NCI-H69 (cell line): ENCODE measurements at regions not wholly inside any gene's neighbourhood (a gene's known extent, or its start where the extent isn't known, plus 50 kb on each side); places are given as distances from the start of the nearest gene placed in this dataset.
A peak's percentile ranks its signal among the peaks of the same experiment; 100 is the strongest.

ENCODE experiments used
- DNase-seq: peaks from one replicate; lab custom pipeline; 2025; lab: John Stamatoyannopoulos, UW

DNA sequence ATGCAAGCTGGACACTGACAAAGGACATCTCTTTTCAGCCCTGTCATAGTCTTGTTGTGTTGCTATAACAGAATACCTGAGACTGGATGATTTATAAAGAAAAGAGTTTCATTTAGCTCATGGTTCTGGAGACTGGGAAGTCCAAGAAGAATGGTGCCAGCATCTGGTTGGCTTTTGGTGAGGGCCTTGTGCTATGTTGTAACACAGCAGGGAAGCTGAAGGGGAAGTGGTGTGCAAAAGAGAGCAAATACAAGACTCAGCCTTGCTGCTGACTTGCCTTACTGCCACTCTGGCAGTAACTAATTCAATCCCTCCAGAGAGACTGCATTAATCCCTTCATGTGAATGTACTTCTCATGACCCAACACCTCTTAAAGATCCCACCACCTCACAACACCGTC, 356.3 kb upstream of the PROK2 start:
- peak; percentile 26 for DNase-seq

DNA sequence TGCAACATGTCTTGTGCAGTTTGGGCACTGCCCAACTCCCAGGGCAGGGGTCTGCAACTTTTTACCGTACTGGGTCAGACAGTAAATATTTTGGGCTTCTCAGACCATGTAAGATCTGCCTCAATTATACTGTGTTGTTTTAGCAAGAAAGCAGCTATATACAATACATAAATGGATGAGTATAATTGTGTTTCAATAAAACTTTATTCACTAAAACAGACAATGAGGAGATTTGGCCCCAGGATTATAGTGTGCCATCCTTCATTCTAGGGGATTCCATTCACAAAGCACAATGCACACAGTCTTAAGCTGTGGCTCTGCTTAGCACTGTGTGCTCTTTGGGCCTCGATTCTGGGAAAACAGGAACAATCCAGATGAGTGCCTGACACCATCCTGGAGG, 354.4 kb upstream of the PROK2 start:
- no peak for DNase-seq

DNA sequence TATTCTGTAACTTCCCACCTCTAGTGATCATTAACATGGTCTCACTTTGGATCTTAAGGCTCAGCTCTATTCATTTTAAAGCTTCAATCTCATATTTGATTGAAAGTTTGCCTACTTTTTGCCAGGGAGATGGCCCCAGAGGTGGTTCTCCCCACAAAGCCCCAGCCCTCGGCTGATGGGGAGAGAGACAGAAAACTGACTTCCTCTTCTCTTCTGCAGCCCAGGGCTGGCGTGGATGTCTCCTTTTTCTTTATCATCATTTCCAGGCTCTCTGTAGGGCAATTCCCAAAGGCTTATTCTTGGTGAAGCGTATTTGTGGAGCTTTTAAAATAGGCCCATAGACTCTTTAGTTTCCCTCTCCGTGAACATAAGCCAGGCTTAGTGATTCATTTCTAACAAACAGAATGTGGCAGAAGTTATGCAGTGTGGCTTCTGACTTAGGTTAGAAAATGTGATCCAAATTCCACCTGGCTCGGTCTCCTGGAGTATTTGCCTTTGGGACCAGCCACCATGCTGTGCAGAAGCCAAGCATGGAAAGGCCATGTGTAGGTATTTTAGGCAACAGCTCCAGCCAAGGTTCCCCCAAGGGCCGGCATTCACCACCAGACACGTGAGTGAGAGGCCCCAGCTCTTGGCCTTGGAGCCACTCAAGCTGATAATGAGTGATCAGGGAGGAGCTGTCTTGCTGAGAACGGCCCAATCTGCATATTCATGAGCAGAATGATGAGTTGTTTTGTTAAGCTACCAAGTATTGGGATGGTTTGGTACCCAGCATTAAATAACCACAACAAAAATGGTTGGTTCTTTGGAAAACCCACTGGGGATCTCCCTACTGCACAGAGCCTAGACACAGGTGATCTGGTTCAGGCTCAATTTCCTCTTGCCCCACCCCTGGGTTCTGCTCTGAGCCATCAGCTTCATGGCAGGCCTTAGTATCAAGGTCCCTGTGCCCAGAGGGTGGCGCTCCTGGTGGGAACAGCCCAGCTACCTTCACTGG, 353.2 kb upstream of the PROK2 start:
- no peak for DNase-seq

DNA sequence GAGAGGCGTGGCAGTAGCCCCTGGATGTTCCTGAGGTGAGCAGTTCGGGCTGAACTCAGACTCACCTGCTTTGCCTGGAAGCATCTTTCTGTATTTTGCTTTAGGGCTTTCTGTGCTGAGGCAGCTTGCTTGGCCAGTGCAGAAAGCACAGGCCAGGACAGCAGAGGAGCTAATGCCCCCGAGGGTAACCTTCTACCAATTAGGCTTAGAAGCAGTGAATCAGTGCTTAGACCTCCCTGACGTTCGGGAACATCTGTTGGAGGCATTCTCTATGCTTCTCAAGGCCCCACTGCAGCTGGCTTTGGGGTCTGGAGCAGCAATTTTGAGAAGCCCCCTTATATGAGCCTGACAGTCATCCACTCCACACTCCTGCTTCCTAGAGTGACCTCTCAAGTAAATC, 350.7 kb upstream of the PROK2 start:
- DNase-seq: no peak

DNA sequence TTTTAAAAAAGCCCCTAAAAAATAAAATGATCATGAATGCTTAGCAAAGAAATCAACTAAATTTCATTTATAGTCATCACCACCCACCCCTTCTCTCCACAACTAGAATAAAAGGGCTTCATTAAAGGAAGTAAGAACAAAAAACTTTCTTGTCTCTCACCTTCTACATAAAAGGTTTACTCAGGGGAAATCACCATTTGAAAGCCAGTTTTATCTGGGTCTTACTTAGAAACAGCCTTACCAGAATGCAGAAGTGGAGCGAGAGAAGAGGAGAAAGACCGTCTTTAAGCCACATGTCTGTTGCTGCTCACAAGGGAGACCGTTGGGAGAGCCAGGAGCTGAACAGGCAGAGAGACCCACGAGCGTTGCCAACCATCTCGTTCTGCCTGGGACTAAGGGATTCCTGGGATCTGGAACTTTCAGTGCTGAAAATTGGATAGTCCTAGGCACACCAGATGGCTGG, 350.1 kb upstream of the PROK2 start:
- DNase-seq: no peak

DNA sequence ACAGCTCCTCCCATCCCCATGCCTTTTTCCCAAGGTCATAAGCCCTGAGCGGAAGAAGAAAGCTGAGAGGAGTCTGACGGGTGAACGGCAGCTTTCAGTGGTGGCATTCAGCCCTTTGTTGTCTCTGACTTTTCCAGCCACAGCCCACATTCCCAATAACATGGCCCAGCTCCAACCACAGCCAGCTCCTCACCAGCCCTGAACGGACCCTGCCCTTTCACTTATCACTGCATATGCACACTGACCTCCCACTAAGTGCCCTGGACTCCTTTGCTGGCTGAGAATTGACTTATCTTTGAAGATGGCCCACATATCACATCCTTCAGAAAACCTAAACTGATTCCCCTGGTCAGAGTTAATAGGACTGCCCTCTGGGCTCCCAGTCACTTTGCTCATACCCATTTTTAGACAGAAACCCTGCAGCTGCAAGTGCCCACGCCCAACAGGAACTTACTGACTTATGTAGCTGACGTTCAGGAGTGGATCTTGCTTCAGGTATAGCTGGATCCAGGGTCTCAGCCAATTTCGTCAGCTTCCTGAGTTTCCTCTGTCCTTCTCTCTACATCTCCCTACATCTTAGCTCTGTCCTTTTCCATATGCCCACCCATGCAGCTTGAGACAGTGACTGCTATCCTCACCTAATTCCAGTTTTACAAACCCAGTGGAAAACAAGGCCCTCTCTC, 348.5 kb upstream of the PROK2 start:
- DNase-seq: no peak

DNA sequence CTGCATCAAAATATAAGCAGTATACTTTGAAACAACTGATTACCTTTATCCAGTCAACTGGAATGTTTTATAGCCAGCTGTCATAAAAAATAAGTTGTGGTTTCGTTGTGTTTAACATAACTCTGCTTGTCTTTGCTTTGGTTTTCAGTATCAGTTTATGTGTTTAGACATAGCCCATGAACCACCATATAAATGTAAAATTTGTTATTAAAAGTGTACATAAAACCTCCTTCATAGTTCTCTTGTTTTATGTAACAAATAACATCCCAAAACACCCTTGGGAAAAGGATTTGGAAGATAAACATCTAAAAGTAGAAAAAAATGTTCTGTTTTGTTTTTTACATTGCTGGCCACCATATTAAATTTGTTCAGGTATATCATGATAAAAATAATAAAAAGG, 347.0 kb upstream of the PROK2 start:
- no peak for DNase-seq

DNA sequence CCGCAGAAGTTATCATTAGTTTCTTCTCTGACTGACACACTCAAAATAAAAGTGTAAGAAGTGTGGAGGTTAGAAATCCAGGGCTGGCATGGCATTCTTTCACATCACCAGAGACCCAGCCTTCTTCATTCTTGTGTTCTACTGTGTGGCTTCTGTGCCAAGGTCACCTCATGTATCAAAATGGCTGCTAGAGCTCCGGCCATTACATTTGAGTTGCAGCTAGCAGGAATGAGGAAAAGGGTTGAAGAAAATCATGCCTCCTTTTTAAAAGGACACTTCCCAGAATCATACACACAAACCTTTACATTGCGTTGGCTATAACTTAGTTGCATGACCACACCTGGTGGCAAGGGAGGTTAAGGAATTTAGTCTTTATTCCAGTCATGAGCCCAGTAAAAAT, 345.6 kb upstream of the PROK2 start:
- no peak for DNase-seq

DNA sequence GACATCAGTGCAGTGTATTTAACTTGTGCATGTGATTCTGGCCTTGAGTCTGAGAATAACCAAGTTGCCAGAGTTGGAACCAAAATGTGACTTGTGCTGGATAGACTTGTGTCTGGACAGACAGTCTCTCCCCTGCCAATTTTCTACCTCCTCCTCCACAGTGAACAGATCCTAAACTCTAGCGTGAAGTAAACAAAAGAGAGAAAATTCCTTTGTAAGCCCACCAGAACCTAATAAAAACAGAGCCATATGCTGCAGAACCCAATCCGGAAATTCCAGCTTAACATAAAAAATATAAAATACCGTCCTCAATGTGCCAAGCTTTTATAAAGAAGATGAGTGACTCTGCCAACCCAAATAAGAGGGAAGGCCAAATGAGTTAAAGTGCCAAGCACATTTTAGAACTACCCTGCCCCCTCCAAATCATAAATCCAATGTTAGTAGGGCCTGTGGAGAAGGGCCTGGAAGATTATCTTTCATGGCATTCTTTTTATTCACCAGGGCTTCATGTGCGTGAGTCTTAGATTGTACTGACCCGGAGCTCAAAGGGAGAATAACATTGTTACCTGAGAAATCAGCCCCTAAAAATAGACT, 344.6 kb upstream of the PROK2 start:
- DNase-seq: no peak

DNA sequence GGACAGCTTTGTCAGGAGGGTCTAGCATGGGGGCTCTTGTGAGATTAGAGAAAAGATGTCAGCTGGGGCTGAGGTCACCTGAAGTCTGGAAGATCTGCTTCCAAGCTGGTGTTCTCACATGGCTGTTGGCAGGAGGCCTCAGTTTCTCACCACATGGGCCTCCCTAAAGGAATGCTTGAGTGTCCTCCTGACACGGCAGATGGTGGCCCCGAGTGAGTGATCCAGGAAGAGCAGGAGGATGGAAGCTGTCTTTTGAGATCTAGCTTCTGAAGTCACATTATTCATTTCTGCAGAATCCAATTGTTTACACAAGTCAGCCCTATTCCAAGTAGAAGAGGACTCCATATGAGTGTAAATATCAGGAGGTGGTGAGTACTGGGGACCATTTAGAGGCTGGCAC, 344.0 kb upstream of the PROK2 start:
- no peak for DNase-seq

DNA sequence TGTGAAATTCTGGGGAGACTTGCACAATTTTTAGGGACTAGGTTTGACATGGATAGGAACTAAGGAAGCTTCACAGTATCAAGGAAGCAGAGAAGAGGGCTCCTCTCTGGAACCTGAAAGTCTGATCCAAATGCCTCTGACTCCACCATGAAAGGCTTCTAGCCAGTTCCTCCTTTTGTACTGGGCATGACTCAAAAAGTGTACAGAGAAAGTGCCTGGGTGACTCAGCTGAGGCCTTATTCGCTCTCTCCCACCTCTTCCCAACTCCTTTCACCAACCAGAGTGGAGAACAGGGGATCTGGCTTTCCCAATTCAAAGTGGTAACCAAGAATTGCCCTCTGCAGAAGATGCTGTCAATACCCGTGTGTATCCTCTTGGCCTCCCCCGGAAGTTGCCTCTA, 342.9 kb upstream of the PROK2 start:
- no peak for DNase-seq

DNA sequence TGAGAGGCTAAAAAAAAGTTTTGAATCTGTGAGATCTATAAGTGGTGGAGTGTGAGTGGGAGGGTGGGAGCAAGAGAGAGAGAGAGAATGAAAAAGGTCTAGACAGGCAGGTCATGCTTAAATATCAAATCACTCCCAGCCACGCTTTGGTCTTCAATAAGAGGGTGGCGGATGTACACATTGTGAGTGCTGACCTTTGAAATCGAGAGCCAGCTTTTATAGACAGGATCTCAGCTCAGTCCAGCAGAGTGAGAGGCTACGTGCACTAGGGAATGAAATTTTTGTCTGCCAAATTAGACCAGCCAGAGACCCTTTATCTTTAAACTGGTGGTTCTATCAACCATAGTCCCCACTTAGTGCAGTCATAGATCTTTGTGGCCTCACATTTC, 342.3 kb upstream of the PROK2 start:
- no peak for DNase-seq

DNA sequence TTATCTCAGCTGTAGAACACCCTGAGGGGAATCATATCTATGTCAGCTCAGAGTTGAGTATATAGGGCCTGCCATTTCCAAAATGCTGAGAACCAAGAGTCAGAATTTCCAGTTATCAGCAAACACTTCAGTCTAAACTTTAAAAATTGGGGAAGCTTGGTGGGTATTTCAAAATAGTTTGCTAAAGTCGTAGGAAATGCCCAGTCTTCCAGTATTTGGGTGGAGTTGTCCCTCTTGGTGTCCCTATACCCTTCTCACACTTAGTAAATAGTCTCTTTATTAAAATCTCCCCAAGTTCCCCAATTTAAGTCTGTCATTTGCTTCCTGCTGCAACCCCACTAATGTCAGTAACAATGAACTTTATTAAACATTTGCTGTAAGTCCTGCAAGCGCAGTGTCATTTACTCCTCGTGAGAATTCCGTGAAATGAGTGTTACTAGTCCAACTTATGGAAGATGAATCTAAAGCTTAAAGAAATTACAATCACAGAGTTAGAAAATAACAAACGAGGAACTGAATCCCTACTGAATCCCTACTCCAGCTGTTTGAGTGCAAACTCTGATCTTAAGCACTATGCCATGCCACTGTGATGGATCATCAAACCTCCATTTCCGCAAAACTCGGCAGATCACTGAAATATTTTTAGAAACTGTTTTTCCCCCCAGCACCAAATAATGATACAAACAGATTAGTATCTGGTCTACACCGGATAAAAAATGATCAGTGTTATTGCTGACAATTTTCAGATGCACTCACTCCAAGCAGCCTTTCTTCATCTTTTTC, 341.7 kb upstream of the PROK2 start:
- DNase-seq: no peak

DNA sequence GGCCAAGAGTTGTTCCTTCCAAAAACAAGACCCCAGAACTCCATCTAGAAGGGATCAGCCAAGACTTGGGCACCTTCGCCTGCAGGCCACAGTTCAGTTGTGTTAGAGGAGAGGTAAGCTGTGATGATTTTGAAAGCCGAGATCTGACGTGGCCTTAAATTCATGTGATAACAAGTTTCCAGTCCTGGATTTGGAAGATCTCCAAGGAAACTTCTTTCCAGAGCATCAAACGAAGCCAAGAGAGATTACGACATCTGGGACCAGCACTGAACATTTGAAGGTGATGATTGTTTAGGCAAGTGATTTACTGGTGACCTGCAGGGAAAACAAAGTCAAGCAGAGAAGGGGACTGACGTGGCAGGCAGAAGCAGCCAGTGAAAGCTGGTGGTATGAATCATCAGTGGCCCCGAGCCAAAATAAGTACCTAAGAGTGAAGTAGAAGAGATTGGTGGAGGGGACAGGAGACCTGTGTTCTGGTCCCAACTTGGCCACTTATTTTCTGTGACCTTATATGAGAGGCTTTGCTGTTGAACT, 339.0 kb upstream of the PROK2 start:
- peak; percentile 83 for DNase-seq

DNA sequence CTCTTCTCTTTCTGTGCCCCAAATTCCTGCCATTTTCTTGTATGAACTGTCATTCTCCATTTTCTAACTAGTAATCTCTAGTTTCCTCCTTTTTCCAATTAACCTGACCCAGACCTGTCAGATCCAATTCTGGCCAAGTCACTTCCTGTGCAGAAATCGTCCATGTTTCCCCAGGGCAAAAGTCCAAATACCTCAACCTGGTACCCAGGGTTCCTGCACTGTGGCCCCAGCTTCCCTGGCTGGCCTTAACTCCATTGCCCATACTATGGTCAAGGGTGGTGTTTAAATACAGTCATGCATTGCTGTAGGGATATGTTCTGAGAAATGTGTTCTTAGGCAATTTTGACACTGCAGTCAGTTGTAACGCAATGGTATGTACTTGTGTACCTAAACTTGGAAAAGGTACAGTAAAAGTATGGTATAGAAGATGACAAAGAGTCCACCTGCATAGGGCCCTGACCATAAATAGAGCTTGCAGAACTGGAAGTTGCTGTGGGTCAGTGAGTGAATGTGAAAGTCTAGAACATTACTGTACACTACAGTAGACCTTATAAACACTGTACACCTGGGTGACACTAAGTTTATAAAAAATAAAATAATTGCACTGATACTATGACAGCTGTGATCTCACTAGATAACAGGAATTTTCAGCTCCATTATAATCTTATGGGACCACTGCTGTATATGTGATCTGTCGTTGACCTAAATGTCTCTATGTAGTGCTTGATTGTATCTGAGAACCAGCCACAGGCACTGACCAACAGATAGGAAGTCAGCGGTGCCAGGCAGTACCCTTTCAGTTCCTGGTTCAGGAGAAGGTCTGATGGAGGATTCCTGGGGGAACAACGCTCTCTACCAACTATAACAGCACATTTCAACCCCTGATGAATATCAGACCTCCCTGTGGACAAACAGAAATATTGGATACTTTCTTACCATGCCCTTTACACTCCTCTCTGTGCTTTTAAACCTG, 336.1 kb upstream of the PROK2 start:
- no peak for DNase-seq

DNA sequence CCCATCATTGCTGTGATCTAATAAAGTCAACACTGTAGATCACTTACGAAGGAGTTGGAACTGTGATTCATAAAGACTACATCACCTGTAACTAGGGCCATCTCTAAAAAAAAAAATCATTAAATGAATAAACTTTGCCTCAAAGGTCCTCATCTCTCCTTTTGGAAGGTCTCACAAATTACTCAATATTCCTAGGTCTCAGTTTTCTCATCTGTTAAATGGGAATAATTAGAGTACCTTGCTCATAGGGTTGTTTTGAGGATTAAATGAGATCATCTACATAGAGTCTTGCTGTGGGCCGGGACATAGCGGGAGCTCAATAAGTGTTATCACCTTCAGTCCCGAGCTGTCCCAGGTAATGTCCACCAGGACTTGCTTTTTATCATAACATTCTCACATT, 335.1 kb upstream of the PROK2 start:
- no peak for DNase-seq

DNA sequence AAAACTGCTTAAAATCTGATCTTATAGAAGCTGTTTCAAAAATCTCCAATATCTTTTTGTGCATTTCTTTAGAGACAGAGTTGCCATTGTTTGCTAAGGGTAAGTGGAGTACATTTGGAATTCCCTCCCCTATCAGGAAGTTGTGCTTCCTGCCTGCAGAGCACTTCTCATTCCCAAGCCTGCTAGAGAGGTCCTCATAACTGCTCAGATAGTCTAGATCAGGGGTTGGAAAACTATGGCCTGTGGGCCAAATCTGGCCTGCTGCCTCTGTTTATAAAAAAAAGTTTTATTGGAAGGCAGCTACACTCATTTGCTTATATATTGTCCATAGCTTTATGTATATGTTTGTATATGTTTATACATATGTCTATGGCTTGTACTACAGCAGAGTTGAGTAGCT, 333.7 kb upstream of the PROK2 start:
- DNase-seq: no peak

DNA sequence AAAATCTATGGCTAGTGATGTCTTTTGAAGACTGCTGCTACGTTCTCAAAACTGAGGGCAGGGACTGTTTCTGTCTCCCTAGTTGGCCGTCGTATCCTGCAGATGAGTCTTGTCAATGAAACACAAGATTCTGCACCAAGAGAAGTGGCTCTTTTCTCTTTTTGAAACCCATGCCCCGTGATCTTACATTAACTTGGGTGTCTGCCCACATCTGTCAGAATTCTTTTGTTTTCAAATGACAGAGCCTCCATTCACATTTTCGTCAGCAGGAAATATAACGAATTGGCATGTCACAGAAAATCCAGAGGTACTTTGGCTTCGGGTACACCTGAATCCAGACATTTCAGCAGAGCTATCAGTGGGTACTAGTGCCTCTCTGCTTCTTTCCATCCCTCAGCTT, 331.3 kb upstream of the PROK2 start:
- no peak for DNase-seq

DNA sequence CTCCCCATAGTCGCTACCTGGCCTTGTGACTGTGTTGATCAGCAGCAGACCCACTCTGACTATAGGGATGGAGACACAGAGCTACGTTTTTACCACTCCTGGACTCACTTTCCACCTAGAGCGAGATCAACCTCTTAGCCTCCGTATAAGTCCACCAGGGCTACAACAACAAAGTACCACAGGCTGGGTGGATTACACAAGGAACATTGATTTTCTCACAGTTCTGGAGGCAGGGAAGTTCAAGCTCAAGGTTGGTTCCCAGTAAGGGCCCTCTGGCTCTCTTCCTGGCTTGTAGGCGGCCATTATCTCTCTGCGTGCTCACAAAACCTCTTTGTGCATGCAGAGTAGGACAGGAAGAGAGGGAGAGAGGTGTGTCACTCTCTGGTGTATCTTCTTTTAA, 330.4 kb upstream of the PROK2 start:
- DNase-seq: no peak

DNA sequence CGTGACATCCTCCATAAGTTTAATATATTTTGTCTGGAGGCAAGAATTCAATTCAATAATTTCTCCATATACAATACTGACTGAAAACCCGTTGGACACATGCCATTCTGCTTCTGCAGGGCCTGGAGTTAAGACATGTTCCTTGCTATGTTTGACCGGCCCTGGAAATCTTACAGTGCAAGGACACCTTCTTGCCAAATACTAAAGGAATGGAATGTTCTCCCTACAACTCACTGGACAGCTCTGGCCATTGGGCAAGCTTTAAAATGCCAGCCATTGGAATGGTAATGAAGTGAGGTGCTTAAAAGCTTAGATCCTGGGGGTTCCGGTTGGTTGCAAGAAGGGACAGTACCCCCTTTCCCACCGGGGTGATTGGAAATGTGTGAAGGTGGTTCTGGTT, 329.8 kb upstream of the PROK2 start:
- no peak for DNase-seq

DNA sequence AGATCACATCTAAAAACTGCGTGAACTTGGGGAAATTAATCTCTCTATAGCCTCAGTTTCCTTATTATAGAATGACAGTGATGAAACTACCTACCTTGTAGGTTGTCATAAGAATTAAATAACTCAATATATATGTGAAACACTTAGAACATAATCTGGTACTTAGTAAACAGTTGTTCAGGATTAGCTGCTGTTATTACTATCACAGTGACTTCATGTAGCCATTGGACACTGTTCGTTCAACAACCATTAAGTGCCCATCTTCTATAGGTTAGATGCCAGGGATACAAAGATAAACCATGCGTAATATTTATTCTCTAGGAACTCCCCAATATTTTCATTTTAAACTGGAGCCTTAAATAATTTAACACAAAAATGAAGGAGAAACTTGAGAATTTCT, 329.0 kb upstream of the PROK2 start:
- DNase-seq: no peak
